Activated naive CD4-positive, alpha-beta T cell (primary cell): ENCODE measurements at regions not wholly inside any gene's neighbourhood (a gene's known extent, or its start where the extent isn't known, plus 50 kb on each side); places are given as distances from the start of the nearest gene placed in this dataset.
A peak's percentile ranks its signal among the peaks of the same experiment; 100 is the strongest.

Experiments
- DNase-seq, 4 experiments: peaks; one replicate each; lab custom pipeline; 2025; lab: John Stamatoyannopoulos, UW

DNA sequence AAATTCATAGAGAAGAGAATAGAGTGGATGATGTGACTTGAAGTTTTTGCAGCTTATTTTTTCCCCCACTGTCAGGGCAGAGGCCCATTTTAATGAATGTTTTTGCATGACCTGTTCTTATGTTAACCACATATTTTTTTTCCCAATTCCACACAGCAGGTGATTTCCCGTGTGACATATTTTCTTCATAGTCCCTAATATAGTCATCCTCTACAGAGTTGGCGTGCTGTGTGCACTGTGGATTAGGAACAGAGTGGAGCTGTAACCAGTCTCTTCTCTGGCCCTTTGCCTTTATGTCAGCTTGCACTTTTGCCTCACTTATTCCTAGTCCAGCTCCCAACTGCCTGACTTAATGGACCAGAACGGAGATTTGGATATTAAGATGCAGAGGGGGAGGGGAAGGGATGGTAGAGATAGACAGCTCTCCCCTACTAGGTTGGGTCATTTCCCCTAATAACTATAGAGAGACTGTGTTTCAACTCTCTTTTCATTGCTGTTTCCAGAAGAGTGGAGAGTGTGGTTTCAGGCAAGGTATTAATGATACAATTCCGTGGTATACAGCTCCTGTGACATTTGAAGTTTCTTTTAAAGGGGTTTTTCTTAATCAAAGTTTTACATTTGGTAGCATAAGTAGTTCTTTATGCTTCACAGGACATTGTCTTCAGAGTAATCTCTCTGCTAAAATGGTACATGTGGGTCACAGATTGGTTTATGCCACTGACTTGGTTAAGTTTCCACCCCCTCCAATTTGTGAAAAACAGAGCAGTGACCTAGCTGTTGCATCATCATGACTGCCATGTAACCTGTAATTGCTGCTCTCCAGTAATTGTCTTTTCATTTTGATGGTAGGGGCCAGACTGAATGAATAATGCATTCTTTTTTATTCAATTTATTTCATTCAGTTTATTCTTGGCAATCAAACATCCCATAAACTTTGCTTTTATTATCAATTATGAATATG, 161.3 kb downstream of the HAUS1 start:
- no peak for DNase-seq

DNA sequence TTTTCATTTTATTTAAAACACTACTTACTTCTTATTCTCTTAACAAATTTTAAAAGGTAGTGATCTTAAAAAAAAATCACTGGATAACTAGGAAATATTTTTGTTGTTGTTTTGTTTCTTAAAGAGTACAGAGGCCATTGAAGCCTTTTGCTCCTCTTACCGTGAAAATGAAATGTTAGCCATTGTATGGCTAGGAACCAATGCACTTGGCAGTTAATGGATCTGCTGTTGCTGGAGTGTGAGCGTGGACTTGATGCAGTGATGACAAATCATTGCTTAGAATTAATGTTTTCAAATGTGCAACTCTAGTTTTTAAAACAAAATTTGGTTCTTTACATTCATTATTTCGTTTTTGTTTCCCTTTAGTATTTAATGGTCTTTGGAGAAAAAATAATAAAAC, 162.3 kb downstream of the HAUS1 start:
- DNase-seq, result no peak

DNA sequence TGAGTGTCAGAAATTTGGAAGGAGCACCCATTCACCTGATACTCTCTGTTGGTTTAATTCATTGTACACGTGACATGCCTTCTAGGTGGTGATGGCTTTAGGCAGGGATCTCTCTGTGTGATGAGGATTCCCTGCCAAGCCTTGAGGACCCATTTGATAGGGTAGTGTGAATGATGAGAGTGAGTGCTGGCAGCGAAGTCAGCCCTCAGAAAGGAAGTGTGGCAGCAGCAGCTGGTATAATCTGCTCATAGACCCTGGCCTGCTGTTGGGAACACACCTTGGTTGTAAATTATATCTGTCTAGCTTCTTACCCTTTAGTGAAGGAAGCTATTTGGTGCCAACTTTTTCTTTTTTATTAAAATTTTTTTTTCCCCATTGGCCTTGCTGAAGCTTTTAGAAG, 164.5 kb downstream of the HAUS1 start:
- no peak for DNase-seq

DNA sequence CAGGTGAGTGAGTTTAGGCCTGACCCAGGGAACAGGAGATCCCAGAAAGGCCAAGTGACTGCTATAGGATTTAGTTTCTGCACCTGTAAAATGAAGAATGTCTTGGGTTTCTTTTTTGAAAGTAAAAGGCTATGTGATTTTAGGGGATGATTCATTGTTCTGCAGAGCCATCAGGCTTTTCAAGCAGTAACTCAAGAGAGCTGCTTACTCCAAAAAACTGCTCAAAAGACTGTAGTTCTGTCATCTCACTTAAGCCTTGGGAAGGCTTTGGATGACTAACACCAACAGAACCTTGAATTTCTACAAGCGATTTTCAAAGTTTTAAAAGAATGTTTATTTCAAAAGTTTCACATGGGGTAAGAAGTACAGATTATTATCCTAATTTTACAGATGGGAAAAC, 165.1 kb downstream of the HAUS1 start:
- no peak for DNase-seq

DNA sequence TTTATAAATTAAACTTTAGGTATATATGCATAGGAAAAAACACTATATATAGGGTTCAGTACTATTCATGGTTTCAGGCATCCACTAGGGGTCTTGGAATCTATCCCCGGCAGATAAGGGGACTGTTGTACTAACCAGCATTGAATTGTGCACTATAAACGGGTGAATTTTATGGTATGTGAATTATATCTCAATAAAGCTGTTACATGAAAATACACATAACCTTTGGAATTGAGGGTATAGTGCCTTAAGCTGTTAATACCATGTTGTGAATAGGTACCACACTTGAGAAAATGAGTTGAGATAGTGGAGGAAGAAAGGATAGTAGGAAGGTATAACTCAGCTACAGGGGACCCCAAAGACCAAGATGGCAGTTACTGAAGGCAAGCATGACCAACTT, 167.3 kb downstream of the HAUS1 start:
- DNase-seq, result no peak

DNA sequence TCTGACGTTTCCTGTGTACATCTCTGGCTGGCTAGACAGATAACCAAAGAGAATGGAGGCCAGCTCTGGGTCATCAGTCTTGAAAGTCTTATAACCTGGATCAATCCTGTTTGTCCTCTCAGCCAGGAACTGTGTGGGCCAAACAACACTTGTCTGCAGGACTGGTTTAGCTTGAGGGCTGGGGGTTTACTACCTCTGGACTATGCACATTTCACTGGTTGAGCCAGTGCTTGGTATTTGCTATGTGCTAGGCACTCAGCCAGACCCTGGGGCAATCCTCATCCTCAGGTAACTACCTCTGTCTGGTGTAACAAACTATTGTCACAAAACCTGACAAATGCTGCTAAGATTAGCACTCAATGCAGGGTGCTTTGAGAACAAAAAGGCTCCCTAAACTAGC, 169.7 kb downstream of the HAUS1 start:
- no peak for DNase-seq

DNA sequence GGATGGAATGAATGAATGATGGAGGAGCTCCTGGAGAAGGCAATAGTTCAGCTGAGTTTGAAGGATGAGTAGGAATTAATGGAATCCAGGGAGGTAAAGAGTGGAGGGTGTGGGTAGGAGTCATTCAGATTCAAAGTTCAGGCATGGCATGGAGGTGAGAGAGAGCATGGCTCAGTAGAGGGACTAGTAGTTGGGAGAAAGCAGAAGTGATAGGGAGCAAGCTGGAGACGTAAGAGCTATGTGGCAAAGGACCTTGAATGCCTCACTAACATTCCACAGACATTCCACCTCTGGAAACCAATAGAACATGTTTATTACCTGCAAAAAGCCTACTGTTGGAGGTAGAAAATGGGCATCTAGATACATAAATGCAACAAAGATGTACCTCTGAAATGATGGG, 170.1 kb downstream of the HAUS1 start:
- no peak for DNase-seq

DNA sequence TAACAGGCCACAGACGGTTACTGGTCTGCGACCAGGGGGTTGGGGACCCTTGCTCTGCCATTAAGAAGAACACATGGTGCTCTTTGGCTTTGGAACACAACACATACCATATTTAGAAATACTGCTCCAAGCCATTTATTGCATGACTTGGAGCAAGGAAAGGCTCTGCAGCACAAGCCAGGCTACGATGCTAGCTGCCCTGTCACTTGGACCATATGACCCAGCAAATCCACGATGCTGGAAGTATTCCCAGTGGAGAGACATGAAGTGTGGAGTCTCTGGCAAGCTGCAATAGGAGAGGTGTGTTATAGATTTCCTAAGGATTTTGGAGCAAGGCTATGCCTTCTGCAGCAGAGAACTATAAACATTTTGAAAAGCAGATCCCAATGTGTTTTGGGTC, 171.2 kb downstream of the HAUS1 start:
- no peak for DNase-seq

DNA sequence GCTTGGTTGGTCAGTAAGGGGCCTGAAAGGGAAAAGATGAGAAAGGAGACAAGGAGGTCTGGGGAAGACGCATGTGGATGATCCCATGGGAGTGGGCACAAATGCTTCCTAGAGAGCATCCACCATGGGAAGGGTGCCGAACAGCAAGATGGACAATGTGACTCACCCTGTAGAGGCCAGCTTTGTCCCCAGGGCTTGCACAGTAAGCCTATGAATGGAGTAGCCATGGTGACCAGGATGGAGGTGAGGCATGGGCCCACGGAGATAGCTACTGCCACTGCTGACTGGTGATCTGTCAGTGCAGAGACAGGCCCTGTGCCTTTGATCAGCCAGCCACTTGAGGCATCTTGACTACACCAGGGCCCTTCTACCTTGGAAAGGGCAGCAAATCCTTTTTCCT, 172.6 kb downstream of the HAUS1 start:
- no peak for DNase-seq

DNA sequence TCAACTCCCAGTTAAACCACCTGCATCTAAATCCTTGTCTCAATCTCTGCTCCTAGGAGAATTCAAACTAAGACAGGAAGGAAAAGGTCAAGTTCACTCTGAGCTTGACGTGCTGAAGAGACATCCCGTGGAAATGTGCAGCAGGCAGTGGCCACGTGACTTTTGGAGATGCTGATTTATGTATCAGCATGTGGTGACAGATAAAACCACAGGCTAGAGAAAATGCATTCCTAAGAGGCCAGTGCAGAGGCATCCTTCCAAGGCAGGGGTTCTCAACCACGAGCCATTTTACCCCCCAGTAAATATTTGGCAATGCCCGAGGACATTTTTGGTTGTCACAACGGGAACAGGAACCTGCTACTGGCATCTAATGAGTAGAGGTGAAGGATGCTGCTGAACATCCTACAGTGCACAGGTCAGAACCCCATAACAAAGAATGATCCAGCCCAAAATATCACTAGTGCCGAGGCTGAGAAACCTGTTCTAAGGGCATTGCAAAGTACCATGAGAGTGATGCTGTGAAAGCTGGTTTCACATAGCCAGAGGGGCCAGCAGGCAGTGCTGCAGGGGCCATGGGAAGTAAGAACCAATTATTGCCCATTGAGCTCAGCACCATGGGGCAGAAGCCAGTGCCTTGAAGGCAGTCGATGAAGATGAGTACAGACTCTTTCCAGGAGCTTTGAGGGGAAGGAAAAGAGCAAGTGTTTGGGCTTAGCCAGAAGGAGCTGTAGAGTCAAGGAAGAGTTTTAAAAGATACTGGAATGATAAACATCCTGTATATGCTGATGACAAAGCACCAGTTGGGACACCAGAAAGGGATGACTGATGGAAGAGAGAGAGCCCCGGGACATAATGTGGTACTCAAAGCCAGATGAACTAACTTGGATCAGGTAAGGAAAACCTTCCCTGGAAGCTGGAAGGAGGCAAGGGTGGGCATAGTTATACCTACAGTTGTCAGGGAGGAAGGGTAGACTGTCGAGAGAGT, 174.6 kb downstream of the HAUS1 start:
- DNase-seq, result no peak

DNA sequence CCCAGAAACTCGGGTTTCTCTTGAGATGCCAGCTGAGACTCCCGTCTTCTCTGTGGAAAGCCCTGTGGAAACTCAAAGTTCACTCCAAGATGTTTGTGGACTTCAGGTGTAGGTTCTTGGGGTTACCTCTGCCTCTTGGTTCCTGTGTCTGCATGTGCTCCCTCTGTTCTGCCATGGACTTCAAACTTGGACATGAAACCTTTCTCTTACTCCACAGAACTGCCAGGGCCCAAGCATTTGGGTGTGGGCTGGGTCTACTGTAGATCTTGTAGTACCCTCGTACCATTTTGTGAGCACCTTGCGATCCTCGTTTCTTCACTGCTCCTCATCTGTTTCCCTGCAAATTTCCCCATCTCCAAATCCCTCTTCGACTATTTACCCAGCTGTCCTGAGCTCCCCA, 175.5 kb downstream of the HAUS1 start:
- no peak for DNase-seq

DNA sequence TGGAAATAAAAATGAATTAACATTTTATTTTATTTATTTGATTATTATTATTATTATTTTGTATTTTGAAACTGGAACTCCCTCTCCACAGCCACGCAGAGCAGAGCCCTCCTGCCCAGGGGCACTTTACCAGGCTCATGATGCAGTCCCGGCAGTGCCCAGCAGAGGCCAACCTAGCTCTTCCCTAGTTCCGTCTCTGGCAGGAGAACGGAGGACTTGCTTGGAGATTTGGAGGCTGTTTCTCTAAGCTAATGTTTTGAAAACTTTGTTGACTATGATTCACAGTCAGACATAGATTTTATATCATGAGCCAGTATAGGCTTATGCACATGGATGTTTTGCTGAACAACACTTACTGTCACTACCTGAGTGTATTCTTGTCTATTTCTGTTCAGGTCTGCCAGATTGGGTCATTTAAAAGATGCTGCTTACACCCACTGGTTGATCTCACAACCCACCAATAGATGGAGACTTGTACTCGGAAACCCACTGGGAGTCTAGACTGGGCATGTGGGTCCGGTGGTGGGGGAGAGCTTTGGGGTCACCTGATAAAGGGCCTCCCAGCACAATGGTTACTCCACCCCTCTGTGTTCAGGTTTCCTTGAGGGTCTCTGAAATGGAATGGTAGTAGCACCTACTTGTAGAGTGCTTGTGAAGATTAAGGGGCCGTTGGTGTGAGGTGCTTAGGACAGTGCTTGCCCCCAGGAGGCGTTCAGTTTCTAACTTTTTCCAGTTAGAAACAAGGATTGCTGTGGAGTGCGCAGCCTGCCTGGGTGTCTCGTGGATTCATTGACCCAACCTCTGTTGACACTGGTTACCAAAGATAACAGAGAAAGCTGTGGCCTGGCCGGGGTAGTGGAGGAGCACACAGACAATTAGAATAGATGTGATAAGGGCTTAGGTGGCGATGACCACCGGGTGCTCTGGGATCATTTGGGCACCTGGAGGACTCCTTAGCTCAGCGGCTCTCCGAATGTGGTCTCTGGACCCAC, 177.3 kb downstream of the HAUS1 start:
- peak in 3 of 4 experiments; percentile 4 to 43 (median 32) for DNase-seq

DNA sequence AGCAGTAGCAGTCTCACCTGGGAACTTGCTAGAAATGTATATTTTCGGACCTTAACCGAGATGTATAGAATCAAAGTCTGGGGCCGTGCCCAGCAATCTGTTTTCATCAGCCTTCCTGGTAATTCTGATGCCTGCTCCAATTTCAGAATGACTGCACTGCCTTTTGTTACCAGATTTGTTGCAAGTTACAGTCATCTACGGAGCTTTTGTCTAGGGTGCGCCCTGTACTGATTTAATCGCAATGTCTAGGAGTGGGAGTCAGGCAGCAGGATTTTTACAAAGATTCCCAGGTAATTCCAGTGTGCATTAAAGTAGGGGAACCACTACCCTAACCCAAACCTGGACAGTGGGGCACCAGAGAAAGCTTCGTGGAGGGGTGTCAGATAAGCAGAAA, 178.0 kb downstream of the HAUS1 start:
- DNase-seq, result no peak

DNA sequence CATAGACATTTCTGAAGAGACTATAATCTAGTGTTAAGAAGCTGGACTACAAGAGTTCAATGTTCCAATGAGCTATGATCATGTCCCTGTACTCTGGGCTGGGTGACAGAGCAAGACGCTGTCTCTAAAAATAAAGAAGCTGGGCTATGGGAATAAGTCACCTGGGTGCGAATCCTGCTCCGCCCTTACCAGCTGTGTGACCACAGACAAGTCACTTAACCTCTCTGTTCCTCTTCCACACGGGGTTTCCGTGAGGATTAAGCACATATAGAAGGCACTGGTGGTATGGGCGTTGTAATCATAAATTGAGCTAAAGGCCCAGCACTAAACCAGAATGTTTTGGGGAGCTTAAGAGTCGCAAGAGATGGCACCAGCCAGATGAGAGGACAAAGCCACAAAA, 178.5 kb downstream of the HAUS1 start:
- no peak for DNase-seq

DNA sequence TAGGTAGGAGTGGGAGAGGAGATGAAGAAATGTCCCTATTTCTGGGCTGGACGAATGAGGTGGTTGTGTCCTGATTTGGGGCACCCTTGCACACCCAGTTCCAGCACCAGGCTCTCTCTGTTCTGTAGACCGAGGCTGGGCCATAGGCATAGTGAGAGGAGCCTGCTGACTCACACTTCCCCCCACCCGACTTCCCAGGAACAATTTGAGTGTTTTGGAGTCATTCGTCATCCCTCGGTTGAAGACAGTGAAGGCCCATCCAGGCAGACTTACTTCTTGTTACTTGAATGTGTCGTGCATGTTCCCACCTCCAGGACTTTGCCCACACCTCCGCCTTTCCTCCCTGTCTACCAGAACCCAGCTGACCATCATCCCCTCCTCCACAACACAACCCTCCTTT, 179.1 kb downstream of the HAUS1 start:
- DNase-seq, result no peak

DNA sequence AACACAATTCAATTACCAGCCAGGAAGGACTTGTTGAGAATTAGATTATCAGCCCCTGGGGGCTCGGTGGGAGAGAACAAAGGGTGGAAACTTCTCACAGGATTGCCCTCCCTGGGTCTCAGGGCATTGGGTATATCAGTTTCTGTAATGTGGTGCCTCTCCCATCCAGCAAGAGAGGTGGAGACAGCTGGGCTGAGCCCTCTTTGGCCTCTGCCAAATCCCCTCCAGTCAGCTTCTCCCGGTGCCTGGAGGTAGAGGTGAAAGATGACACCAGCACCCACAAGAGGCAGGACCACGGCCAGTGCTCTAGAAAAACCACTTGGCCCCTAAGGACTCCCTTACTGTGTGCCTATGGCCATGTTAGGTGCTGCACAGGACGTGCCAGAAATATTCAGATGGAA, 179.7 kb downstream of the HAUS1 start:
- DNase-seq, result no peak

DNA sequence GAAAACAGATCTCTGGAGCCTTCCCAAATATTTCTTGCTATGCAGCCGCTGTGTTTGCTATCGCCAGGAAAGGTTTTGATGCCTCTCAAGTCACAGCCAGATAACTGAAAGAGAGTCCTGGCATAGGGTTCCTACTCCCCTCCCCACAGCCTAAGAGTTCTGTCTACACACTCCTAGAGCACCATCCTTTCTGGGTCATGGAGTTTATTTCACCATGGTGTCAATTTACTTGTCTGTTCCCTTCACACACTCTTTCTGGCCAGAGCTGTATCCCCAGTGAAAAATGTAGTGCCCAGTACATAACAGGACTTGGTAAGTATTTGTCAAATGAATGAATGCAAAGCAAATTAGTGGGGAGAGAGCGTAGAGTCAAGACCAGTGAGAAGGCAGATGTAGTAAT, 185.3 kb downstream of the HAUS1 start:
- DNase-seq, result no peak

DNA sequence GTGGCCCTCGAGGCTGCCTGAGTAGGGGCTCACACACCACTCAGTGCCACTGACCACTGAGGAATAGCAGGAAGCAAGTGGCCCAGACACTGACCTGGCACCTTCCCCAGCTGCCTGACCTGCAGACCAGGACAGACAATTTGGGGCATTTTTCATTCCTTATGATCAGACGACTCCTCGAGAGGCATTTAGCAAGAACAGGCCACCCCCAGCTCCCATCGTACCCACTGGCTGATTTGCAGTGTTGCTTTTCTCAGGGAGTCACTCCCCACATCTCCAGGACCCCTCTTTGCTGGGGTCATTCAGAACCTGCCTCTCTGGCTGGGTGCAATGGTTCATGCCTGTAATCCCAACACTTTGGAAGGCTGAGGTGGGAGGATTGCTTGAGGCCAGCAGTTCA, 185.7 kb downstream of the HAUS1 start:
- no peak for DNase-seq

DNA sequence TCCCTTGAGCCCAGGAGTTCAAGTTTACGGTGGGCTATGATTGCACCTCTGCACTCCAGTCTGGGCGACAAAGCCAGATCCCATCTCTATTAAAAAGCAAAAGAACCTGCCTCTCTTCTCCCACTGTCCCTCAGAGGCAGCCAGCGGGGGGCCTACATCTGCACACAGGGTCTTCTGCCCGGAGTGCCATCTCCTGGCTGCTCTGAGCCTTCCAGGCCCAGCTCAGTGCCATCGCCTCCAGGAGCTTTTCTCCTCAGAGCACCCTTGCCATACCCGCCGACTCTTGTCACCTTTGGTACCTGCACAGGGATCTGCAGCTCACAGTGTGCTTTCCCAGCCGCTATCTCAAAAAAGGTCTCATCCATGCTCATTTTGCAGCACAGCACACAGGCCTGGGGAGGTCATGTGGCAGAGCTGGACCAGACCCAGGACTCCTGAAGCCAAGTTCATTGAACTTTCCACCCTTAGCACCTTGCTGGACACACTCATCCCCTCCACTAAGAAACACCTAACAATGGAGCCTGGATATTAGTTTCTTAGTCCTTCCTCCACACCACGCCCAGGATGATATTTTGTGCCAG, 186.3 kb downstream of the HAUS1 start:
- no peak for DNase-seq

DNA sequence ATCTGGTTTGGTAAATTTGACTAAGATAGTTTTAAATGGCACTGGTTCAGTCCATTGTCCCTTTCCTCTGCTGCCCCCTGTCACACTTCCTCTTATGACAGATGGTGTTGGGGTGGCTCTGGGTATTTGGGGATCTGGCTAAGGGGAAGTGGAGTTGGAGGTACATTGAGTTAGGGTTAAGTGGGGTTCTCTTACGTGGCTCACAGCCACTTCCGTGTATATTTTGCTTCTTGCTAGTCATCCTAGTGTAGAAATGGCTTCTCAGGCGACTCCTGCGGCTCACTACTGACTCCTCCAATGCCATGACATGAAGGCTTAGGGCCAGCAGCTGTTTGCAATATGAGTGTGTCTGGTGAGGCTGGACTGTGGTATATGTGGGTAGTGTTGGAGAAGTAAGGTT, 187.0 kb downstream of the HAUS1 start:
- DNase-seq, result no peak

DNA sequence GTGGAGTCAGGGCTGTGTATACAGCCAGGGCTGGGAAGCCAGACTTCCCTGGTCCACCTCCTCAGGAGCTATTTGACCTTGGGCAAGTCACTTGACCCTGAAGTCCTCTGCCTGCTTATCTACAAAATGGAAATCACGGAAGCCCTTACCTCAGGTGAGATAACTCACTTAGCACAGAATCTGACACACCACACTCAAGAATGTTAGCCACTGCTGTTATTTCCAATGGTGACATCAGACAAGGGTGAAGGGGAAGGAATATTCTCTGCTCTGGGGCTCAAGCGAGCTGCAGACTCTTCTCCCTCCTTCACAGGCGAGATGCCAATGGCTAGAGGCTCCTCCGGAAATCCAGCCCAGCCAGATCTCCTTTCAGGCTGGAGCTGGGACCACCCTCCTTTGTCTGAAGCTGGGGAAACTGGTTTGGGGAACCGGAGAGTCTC, 189.6 kb downstream of the HAUS1 start:
- no peak for DNase-seq
